ENCODE measurements at regions not wholly inside any gene's neighbourhood (a gene's known extent, or its start where the extent isn't known, plus 50 kb on each side); places are given as distances from the start of the nearest gene placed in this dataset.

- TF ChIP-seq CTCF (IDR thresholded peaks at IDR 0.05 in 2 of 3, conservative IDR thresholded peaks at IDR 0.05 in 1 of 3; ENCODE audit: control insufficient read depth in 2 of 3, extremely low read depth in 1 of 3, insufficient read depth in 1 of 3, low read depth in 3 of 3, low read length in 3 of 3) (no peak), HDGF (IDR thresholded peaks at IDR 0.05) (no peak), SRF (IDR thresholded peaks at IDR 0.05; ENCODE audit: low read depth in 2 of 2, low read length in 2 of 2) (no peak), SMC3 (IDR thresholded peaks at IDR 0.05; ENCODE audit: borderline replicate concordance, low read length) (no peak), RFX5 (IDR thresholded peaks at IDR 0.05; ENCODE audit: low read depth, low read length) (no peak), POLR2AphosphoS2 (IDR thresholded peaks at IDR 0.05; ENCODE audit: low read depth, low read length) (no peak), EGR1 (IDR thresholded peaks at IDR 0.05; ENCODE audit: borderline replicate concordance in 1 of 2, low read depth in 2 of 2, low read length in 2 of 2) (no peak), POLR2AphosphoS5 (IDR thresholded peaks at IDR 0.05; ENCODE audit: low read length) (no peak)
- TF ChIP-seq, protein P1, sequence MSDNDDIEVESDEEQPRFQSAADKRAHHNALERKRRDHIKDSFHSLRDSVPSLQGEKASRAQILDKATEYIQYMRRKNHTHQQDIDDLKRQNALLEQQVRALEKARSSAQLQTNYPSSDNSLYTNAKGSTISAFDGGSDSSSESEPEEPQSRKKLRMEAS (IDR thresholded peaks at IDR 0.05; ENCODE audit: low read depth, low read length): no peak
- TF ChIP-seq, protein P2, sequence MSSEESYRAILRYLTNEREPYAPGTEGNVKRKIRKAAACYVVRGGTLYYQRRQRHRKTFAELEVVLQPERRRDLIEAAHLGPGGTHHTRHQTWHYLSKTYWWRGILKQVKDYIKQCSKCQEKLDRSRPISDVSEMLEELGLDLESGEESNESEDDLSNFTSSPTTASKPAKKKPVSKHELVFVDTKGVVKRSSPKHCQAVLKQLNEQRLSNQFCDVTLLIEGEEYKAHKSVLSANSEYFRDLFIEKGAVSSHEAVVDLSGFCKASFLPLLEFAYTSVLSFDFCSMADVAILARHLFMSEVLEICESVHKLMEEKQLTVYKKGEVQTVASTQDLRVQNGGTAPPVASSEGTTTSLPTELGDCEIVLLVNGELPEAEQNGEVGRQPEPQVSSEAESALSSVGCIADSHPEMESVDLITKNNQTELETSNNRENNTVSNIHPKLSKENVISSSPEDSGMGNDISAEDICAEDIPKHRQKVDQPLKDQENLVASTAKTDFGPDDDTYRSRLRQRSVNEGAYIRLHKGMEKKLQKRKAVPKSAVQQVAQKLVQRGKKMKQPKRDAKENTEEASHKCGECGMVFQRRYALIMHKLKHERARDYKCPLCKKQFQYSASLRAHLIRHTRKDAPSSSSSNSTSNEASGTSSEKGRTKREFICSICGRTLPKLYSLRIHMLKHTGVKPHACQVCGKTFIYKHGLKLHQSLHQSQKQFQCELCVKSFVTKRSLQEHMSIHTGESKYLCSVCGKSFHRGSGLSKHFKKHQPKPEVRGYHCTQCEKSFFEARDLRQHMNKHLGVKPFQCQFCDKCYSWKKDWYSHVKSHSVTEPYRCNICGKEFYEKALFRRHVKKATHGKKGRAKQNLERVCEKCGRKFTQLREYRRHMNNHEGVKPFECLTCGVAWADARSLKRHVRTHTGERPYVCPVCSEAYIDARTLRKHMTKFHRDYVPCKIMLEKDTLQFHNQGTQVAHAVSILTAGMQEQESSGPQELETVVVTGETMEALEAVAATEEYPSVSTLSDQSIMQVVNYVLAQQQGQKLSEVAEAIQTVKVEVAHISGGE (CRISPR knock-in tag; IDR thresholded peaks at IDR 0.05): no peak
- TF ChIP-seq, protein P3, sequence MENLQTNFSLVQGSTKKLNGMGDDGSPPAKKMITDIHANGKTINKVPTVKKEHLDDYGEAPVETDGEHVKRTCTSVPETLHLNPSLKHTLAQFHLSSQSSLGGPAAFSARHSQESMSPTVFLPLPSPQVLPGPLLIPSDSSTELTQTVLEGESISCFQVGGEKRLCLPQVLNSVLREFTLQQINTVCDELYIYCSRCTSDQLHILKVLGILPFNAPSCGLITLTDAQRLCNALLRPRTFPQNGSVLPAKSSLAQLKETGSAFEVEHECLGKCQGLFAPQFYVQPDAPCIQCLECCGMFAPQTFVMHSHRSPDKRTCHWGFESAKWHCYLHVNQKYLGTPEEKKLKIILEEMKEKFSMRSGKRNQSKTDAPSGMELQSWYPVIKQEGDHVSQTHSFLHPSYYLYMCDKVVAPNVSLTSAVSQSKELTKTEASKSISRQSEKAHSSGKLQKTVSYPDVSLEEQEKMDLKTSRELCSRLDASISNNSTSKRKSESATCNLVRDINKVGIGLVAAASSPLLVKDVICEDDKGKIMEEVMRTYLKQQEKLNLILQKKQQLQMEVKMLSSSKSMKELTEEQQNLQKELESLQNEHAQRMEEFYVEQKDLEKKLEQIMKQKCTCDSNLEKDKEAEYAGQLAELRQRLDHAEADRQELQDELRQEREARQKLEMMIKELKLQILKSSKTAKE (IDR thresholded peaks at IDR 0.05; ENCODE audit: low read depth, poor library complexity, severe bottlenecking): no peak
These were observed 822.6 kb downstream of the TLE1 start for GRCh38 chr9:80866576-80867227.

All from GM12878 (cell line).